ENCODE measurements at regions not wholly inside any gene's neighbourhood (a gene's known extent, or its start where the extent isn't known, plus 50 kb on each side); places are given as distances from the start of the nearest gene placed in this dataset.

- H3K4me3 ChIP-seq (replicated peaks in 1 of 3; ENCODE audit: low read depth in 2 of 3, low read length in 3 of 3): no peak overlapping the region
- H3K27me3 Mint-ChIP-seq (ENCODE audit: low read depth in 3 of 3): peaks cover 0 to 10% (median 5%) of the 10 kb centered on the region in 3 donors
- H3K27ac Mint-ChIP-seq: no peak overlapping the region
- H3K79me2 ChIP-seq (ENCODE audit: insufficient read depth, low read length): no peaks in the 10 kb centered on the region
- no peaks in the 10 kb centered on the region for H3K4me1 Mint-ChIP-seq
- H3K9me3 ChIP-seq (replicated peaks in 1 of 2; ENCODE audit: control insufficient read depth in 1 of 2, insufficient read depth in 1 of 2, low read length in 2 of 2): no peaks in the 10 kb centered on the region
- intact Hi-C loops (cut with micrococcal nuclease): no loop called here
- no peaks in the 10 kb centered on the region for H4K20me1 ChIP-seq (ENCODE audit: insufficient read depth, low read length)
- no peak for TF ChIP-seq CTCF (IDR thresholded peaks at IDR 0.05)
- no peaks in the 10 kb centered on the region for H3K36me3 ChIP-seq (replicated peaks in 1 of 2; ENCODE audit: control insufficient read depth in 1 of 2, insufficient read depth in 2 of 2, low read length in 2 of 2)
- peaks cover 0 to 2% of the 10 kb centered on the region in 2 donors for H3K27me3 ChIP-seq (ENCODE audit: control insufficient read depth in 2 of 2, insufficient read depth in 2 of 2, low read length in 2 of 2)
- no peaks in the 10 kb centered on the region for H3K9me3 Mint-ChIP-seq
- H3K4me1 ChIP-seq (ENCODE audit: control insufficient read depth in 1 of 2, insufficient read depth in 2 of 2, low read length in 2 of 2): no peaks in the 10 kb centered on the region
- H3K4me2 ChIP-seq (replicated peaks; ENCODE audit: extremely low read depth, low read length, poor library complexity, severe bottlenecking): no peak overlapping the region
- no peak for DNase-seq
- no peak overlapping the region for H3K9ac ChIP-seq (ENCODE audit: insufficient read depth, low read length, poor library complexity, severe bottlenecking)
- H3K4me3 Mint-ChIP-seq: no peak overlapping the region
- WGBS (ENCODE audit: insufficient coverage): 57% methylated on average over 1 of the region's 1 CpG
- no peak overlapping the region for H2AFZ ChIP-seq (ENCODE audit: insufficient read depth, low read depth, low read length, poor library complexity, severe bottlenecking)
- H3K36me3 Mint-ChIP-seq: no peaks in the 10 kb centered on the region
- H3K27ac ChIP-seq (ENCODE audit: low read depth in 1 of 2, low read length in 2 of 2): no peak overlapping the region
These were observed 160.0 kb upstream of the CCL2 start for GRCh38 chr17:34095106-34095505.

GRCh38 chr17:34098699-34099098, 156.4 kb upstream of the CCL2 start:
- no peak overlapping the region for H3K4me3 Mint-ChIP-seq
- no peaks in the 10 kb centered on the region for H3K36me3 ChIP-seq (replicated peaks in 1 of 2; ENCODE audit: control insufficient read depth in 1 of 2, insufficient read depth in 2 of 2, low read length in 2 of 2)
- H3K4me3 ChIP-seq (replicated peaks in 1 of 3; ENCODE audit: low read depth in 2 of 3, low read length in 3 of 3): no peak overlapping the region
- H2AFZ ChIP-seq (ENCODE audit: insufficient read depth, low read depth, low read length, poor library complexity, severe bottlenecking): no peak overlapping the region
- DNase-seq: peak in 1 of 3 donors; percentile 6
- no peak overlapping the region for H3K27ac ChIP-seq (ENCODE audit: low read depth in 1 of 2, low read length in 2 of 2)
- H3K9me3 Mint-ChIP-seq: no peaks in the 10 kb centered on the region
- no peak overlapping the region for H3K27ac Mint-ChIP-seq
- TF ChIP-seq CTCF (IDR thresholded peaks at IDR 0.05): no peak
- peaks cover 2 to 3% of the 10 kb centered on the region in 2 donors for H3K27me3 ChIP-seq (ENCODE audit: control insufficient read depth in 2 of 2, insufficient read depth in 2 of 2, low read length in 2 of 2)
- intact Hi-C loops (cut with micrococcal nuclease): no loop called here
- WGBS (ENCODE audit: insufficient coverage): 94% methylated on average over 4 of the region's 5 CpGs
- H3K36me3 Mint-ChIP-seq: no peaks in the 10 kb centered on the region
- H4K20me1 ChIP-seq (ENCODE audit: insufficient read depth, low read length): no peaks in the 10 kb centered on the region
- H3K4me1 ChIP-seq (ENCODE audit: control insufficient read depth in 1 of 2, insufficient read depth in 2 of 2, low read length in 2 of 2): no peaks in the 10 kb centered on the region
- no peak overlapping the region for H3K9ac ChIP-seq (ENCODE audit: insufficient read depth, low read length, poor library complexity, severe bottlenecking)
- H3K79me2 ChIP-seq (ENCODE audit: insufficient read depth, low read length): no peaks in the 10 kb centered on the region
- no peaks in the 10 kb centered on the region for H3K9me3 ChIP-seq (replicated peaks in 1 of 2; ENCODE audit: control insufficient read depth in 1 of 2, insufficient read depth in 1 of 2, low read length in 2 of 2)
- no peak overlapping the region for H3K4me2 ChIP-seq (replicated peaks; ENCODE audit: extremely low read depth, low read length, poor library complexity, severe bottlenecking)
- H3K4me1 Mint-ChIP-seq: no peaks in the 10 kb centered on the region
- peaks cover 3 to 5% (median 4%) of the 10 kb centered on the region in 3 donors for H3K27me3 Mint-ChIP-seq (ENCODE audit: low read depth in 3 of 3)

All from CD14-positive monocyte (primary cell).